Stimulated activated naive CD8-positive, alpha-beta T cell treated with anti-CD3 and anti-CD28 coated beads, Interleukin-15, amount 100 ng/mL, for 72 hours (primary cell): ENCODE measurements at regions not wholly inside any gene's neighbourhood (a gene's known extent, or its start where the extent isn't known, plus 50 kb on each side); places are given as distances from the start of the nearest gene placed in this dataset.

Source experiments
- ATAC-seq: fragments of 150-1000 bp; cut with Tn5 transposase; 2 replicates; pipeline ENCODE4 v1.10.0; 2021; ENCODE audit warnings: mild to moderate bottlenecking, moderate library complexity
- DNase-seq, 2 donors: peaks; one replicate each; pipeline ENCODE4 v3.0.0; 2021 to 2022
- H3K27ac Mint-ChIP-seq, 2 donors: one replicate each; pipeline ENCODE4 v1.8.0; 2022; ENCODE audit warnings: mild to moderate bottlenecking in 2 of 2, mixed read lengths in 2 of 2, moderate library complexity in 2 of 2
- H3K27me3 Mint-ChIP-seq: one replicate; pipeline ENCODE4 v1.8.0; 2022; ENCODE audit warnings: mixed read lengths
- H3K4me1 Mint-ChIP-seq: one replicate; pipeline ENCODE4 v1.8.0; 2022; ENCODE audit warnings: mild to moderate bottlenecking, mixed read lengths
- H3K4me3 Mint-ChIP-seq, 2 donors: one replicate each; pipeline ENCODE4 v1.8.0; 2022; ENCODE audit warnings: mild to moderate bottlenecking in 2 of 2, mixed read lengths in 2 of 2, moderate library complexity in 1 of 2
- H3K9me3 Mint-ChIP-seq, 2 donors: one replicate each; pipeline ENCODE4 v1.8.0; 2022; ENCODE audit warnings: mixed read lengths in 2 of 2

DNA sequence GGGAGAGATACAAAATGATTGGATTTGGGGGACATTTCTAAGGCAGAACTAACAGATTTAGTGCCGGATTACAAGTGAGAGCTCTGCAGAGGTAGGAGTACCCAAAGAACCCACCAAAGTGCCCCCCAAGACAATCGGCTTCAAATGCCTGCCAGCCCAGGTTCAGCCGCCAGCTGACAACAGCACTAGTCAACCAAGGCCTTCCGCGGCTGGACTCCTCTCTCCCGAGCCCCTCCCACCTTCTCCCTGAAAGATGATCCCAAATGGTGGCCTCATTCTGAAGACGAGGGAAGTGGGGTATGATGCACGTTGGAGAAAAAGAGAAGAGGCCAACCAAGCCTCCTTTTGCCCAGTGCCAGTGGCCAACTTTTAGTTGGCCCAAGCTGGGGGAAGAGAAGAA lies 210.4 kb upstream of the SLC30A5 start:
- peaks cover 32% of the 10 kb centered on the region for H3K4me1 Mint-ChIP-seq
- DNase-seq (no peak), ATAC-seq (no peak)
- no peaks in the 10 kb centered on the region for H3K9me3 Mint-ChIP-seq
- H3K27me3 Mint-ChIP-seq = no peaks in the 10 kb centered on the region
- H3K27ac Mint-ChIP-seq = no peak overlapping the region
- H3K4me3 Mint-ChIP-seq = no peak overlapping the region

DNA sequence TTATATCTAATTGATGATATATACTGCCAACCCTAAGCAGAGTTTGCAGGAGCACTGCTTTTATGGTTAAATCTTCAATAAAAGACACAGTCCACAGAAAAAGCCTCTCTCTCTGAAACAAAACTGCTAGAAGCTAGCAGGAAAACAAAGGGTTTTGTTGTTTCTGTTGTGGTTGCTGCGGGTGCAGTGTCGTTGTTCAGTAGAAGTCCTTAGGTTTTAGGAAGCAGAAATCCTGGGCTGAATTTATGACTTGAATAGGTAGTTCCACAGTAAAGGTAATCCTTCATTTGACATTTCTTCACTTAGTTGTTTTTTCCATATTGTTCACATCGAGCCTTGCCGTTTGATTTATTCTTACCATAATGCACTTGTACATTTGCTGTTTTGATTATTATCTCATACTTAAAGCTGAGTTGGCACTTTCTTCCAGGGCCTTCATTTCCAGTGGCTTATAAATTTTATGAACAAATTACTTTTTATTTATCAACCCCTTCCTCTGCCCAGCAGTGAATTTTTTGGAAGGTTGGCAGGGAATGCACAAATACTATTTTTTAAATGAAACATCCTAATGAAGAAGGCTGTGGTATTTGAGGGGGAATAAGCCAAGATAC lies 209.6 kb upstream of the SLC30A5 start:
- H3K27ac Mint-ChIP-seq = no peak overlapping the region
- DNase-seq (no peak), ATAC-seq (no peak)
- H3K4me1 Mint-ChIP-seq = peaks cover 32% of the 10 kb centered on the region
- H3K4me3 Mint-ChIP-seq = no peak overlapping the region
- no peaks in the 10 kb centered on the region for H3K27me3 Mint-ChIP-seq
- H3K9me3 Mint-ChIP-seq = no peaks in the 10 kb centered on the region

DNA sequence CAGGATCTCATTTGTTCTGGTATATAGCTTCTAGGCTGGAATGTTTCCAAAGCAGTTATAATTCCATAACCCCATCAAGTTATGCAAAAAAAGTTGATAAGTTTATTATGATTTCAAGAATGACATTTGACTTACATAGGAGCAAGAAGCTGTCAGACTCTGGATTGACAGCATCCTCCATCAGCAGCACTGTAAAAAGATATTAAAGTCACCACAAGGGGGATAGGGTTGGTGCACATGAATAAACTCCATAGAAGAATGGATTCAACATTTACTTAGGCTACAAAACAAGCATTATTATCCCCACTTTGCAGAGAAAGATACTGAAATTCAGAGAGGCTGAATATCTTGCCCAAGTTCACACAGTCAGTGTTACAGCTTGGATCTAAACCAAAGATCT lies 208.9 kb upstream of the SLC30A5 start:
- no peaks in the 10 kb centered on the region for H3K9me3 Mint-ChIP-seq
- ATAC-seq (no peak), DNase-seq (no peak)
- no peak overlapping the region for H3K27ac Mint-ChIP-seq
- H3K27me3 Mint-ChIP-seq = no peaks in the 10 kb centered on the region
- H3K4me1 Mint-ChIP-seq = peaks cover 32% of the 10 kb centered on the region
- no peak overlapping the region for H3K4me3 Mint-ChIP-seq

DNA sequence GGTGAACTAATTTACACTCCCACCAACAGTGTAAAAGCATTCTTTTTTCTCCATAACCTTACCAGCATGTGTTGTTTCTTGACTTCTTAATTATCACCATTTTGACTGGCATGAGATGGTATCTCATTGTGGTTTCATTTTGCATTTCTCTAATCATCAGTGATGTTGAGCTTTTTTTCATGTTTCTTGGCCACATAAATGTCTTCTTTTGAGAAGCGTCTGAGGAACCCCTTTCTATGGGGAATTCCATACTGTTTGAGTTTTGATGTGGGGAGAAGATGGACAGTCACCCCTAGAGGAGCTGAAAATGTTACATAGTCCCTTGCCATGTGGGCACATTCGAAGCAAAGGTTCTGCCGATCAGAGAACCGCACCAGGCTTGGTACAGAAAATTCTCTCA lies 207.0 kb upstream of the SLC30A5 start:
- Mint-ChIP-seq H3K4me3 (no peak overlapping the region), H3K27ac (no peak overlapping the region), H3K27me3 (no peaks in the 10 kb centered on the region), H3K4me1 (peaks cover 42% of the 10 kb centered on the region), H3K9me3 (no peaks in the 10 kb centered on the region)
- ATAC-seq = no peak
- no peak for DNase-seq

DNA sequence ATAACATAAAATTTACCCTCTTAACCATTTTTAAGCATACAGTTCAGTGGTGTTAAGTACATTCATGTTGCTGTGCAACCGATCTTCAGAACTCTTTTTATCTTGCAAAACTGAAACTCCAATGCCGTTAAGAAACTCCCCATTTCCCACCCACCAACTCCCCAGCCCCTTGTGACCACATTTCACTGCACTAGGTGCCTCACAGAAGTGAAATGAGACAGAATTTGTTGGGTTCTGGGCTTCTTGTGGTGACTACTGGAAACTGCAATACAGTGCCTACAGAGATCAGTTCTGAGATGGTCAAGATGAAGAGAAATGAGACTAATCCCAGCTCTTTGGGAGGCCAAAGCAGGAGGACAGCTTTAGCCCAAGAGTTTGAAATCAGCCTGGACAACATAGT lies 202.1 kb upstream of the SLC30A5 start:
- Mint-ChIP-seq H3K4me1 (peaks cover 50% of the 10 kb centered on the region), H3K27me3 (no peaks in the 10 kb centered on the region), H3K4me3 (no peak overlapping the region), H3K9me3 (peaks cover 0 to 7% of the 10 kb centered on the region in 2 donors), H3K27ac (no peak overlapping the region)
- DNase-seq (peak; percentile 52 to 68), ATAC-seq (peak; percentile 99)

DNA sequence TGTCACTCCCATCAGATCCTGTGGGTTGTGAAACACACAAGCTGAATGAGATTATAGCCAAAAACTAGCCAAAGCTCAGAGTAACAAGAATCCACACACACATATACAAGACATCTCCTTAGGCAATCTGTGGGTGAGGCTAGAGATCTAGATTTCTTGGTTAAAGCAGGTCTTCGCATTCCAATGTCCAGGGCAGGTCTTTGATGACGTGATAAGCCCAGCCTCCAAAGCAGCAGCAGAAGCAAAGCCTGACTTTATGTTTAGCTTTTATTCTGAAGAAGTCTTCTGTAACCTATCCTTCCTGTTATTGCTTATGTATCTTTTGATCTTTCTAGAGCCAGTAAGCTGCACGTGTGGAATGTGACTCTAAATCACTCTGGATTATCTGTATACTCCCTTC lies 199.1 kb upstream of the SLC30A5 start:
- peaks cover 0 to 7% of the 10 kb centered on the region in 2 donors for H3K9me3 Mint-ChIP-seq
- no peaks in the 10 kb centered on the region for H3K27me3 Mint-ChIP-seq
- H3K4me3 Mint-ChIP-seq = no peak overlapping the region
- DNase-seq = no peak
- H3K27ac Mint-ChIP-seq = peak overlapping the region in 1 of 2 donors; percentile 70
- no peak for ATAC-seq
- peaks cover 46% of the 10 kb centered on the region for H3K4me1 Mint-ChIP-seq

DNA sequence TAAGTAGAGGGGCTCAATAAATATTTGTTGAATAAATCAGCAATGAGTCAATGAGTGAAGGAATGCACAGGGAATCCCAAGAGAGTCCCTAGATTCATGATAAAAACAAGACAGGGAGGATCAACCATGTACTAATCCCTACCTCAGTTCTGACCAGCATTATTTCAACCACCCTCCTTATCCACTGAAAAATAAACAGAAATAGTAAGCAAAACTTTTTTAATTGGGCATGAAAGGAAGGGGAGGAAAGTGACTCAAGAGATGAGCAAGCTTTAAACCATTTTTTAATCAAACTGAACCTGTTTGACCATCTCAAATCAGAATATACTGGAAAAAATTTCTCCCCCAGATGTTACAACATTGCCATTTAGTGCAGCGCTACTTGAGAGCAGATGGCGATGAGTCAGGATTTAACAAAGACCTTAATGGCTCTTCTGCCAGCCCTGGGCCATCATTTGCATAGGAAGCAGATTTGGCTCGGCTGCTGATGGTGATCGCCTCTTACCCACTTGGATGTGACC lies 194.8 kb upstream of the SLC30A5 start:
- no peak for DNase-seq
- H3K27ac Mint-ChIP-seq = no peak overlapping the region

DNA sequence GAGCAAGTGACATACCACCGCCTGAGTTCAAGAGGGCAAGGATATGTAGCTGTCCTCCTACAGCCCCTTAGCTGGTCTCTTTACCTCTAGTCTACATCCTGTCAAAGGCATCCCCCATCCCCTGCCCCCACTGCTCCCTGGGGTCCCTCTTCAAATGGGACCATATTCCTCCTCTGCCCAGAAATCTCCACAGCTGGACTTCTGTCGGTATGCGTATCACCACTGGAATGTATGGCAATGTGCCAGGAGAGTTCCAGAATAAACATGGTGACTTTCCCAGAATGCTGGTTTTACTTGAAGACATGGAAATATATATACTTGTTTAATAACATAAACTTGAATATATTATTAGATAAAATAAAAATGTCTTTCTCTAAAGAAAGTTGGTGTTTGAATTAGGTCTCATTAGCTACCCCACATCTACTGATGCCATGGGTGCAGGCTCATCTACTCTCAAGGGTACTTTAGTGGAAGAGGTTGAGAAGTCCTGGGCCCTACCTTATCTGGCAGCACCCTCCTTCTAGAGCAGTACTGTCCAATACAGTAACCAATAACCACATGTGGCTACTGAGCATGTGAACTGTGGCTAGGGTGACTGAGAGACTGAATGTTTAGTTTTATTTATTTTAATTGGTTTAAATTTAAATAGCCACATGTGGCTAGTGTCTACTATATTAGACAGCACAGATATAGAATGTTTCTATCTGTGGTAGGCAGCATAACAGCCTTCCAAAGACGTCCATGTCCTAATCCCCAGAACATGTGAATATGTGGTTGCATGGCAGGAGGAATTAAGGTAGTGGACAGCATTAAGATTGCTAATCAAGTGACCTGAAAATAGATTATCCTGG lies 181.7 kb upstream of the SLC30A5 start:
- DNase-seq (no peak), ATAC-seq (no peak)
- no peak overlapping the region for H3K4me3 Mint-ChIP-seq
- H3K4me1 Mint-ChIP-seq = no peaks in the 10 kb centered on the region
- H3K27ac Mint-ChIP-seq = no peak overlapping the region
- no peaks in the 10 kb centered on the region for H3K27me3 Mint-ChIP-seq
- no peaks in the 10 kb centered on the region for H3K9me3 Mint-ChIP-seq

More for the DNA sequence above, 194.8 kb upstream of the SLC30A5 start:
- Mint-ChIP-seq H3K4me1 (peaks cover 17% of the 10 kb centered on the region), H3K27me3 (no peaks in the 10 kb centered on the region), H3K9me3 (no peaks in the 10 kb centered on the region), H3K4me3 (no peak overlapping the region)
- ATAC-seq = no peak

DNA sequence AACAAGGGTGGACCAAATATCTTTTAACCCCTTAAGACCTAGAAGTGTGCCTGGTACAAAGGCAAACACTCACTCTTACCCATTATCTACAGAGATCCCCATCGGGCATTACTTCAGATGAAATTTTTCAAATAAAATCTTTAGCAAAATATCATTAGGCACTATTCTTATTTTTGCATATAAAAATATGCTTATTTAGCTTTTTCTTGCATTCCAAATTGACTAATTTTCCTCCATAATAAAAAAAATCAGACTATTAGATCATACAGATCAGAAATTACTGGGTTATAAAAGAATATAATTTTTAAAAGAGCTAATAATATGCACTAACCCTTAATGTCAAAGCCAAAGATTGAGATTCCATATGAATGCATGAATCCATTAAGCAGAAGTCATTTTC lies 178.7 kb upstream of the SLC30A5 start:
- no peak overlapping the region for H3K4me3 Mint-ChIP-seq
- no peak for DNase-seq

DNA sequence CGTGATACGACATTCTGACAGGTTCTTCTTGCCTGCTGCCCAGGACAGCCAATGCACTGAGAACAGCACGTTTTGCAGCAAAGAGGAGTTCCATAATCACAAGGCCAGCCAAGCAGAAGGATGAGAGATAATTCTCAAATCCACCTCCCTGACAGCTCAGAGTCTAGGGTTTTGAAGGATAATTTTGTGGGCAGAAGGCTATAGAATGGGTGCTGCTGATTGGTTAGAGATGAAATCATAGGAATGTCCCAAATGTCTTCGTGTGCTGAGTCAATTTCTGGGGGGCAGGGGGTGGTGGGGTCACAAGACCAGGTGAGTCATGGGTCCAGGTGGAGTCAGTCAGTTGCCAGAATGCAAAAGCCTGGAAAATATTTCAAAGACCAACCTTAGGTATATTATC lies 175.5 kb upstream of the SLC30A5 start:
- DNase-seq = no peak

More for the DNA sequence above, 178.7 kb upstream of the SLC30A5 start:
- H3K4me1 Mint-ChIP-seq = no peaks in the 10 kb centered on the region
- no peaks in the 10 kb centered on the region for H3K27me3 Mint-ChIP-seq
- H3K9me3 Mint-ChIP-seq = no peaks in the 10 kb centered on the region
- no peak for ATAC-seq
- H3K27ac Mint-ChIP-seq = no peak overlapping the region

DNA sequence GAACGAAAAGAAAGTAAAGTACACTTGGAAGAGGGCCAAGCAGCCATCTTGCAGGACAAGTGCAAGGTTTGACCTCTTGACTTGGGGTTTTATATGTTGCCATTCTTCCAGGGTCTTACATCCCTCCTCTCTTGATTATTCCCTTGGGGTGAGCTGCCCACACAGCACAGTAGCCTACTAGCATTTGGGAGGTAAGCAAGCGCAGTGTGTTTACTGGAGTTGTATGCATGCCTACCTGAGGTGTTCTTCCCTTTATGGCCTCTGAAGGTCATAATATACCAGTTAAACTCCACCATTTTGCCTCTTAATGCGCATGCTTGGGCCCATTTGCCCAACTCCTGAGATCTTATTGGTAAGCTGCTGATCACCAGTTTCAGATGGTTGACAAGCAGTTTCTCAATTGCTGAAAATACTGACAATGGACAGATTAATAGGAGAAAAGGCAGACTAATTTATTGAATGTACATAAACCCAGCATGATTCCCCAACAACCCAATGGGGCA lies 173.8 kb upstream of the SLC30A5 start:
- Mint-ChIP-seq H3K27ac (no peak overlapping the region), H3K4me3 (no peak overlapping the region), H3K27me3 (no peaks in the 10 kb centered on the region), H3K9me3 (no peaks in the 10 kb centered on the region), H3K4me1 (no peaks in the 10 kb centered on the region)
- no peak for ATAC-seq
- no peak for DNase-seq

More for the DNA sequence above, 175.5 kb upstream of the SLC30A5 start:
- Mint-ChIP-seq H3K4me3 (no peak overlapping the region), H3K27ac (no peak overlapping the region), H3K9me3 (no peaks in the 10 kb centered on the region), H3K27me3 (no peaks in the 10 kb centered on the region), H3K4me1 (no peaks in the 10 kb centered on the region)
- ATAC-seq = no peak

DNA sequence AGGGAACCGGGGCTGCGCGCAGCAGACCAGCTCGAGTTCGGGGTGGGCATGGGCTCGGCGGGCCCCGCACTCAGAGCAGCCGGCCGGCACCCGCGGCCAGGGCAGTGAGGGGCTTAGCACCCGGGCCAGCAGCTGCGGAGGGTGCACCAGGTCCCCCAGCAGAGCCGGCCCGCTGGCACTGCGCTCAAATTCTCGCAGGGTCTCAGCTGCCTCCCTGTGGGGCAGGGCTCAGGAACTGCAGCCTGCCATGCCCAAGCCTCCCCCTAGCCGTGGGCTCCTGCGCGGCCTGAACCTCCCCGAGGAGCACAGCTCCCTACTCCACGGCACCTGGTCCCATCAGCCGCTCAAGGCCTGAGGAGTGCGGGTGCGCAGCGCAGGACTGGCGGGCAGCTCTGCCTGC lies 172.9 kb upstream of the SLC30A5 start:
- Mint-ChIP-seq H3K4me1 (no peaks in the 10 kb centered on the region), H3K9me3 (no peaks in the 10 kb centered on the region), H3K27me3 (no peaks in the 10 kb centered on the region), H3K27ac (no peak overlapping the region), H3K4me3 (no peak overlapping the region)
- ATAC-seq = no peak
- DNase-seq = no peak

DNA sequence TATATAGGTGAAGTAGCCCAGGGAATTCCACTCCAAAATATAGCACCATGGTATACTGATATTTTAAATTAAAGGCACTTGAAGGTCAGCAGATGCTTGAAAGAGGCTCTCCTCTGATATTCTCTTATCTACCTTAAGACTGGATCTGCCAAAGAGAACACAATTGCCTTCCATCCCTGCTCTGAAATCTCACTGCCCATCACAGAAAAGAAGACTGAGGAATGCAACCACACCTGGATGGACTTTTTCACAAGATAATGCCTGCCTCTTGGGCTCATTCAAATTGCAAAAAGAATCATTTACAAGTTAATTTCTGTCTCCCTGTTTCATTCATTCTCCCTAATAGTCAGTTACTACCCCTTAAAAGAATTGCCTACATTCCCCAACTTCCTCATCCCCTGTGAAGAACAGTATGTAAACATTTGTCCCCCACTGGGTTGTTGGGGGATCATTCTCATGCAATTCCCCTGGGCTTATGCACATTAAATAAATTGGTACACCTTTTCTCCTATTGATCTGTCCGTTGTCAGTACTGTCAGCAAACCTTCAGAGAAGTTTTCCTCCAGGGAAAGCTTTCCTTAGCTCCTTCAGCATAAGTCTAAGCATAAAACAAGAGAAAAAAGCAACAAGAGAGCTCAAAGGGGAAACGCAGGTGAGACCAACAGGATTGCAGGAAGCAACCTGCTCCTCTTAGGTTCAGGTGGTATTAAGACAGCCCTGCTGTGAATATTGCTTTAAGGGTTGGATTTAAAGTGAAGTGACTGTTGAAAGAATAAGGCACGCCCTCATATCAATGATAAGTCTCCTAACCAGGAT lies 171.4 kb upstream of the SLC30A5 start:
- DNase-seq = no peak
- H3K4me1 Mint-ChIP-seq = no peaks in the 10 kb centered on the region
- H3K9me3 Mint-ChIP-seq = no peaks in the 10 kb centered on the region
- no peaks in the 10 kb centered on the region for H3K27me3 Mint-ChIP-seq
- H3K4me3 Mint-ChIP-seq = no peak overlapping the region
- no peak overlapping the region for H3K27ac Mint-ChIP-seq
- ATAC-seq = no peak

DNA sequence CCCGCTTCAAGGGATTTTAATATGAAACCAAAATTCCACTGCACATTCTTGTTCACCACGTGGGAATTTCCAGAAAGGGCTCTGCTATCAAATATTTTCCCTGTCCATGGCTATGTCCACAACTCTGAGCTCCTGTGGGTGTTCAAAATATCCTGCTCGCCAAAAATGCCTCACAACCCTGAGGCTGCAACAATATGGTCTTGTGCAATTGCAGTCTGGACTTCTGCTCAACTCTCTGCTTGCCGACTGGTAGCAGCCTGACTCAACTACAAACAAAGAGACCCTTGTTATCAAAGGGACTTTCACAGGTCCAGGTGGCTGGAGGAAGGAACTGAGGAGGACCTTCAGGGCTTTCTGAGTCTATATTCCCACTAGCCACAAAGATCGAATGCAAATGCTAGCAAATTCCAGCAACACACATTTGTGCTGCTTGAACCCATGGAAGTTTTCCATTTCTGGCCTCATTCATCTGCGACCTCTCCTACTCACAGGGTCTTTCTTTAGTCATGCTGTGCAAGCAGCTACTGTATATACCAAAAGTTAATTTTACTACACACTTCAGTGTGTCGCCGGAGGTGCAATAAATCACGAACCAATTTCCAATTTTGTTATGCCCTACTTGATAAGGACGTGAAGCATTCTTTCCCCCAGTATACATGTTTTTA lies 169.2 kb upstream of the SLC30A5 start:
- Mint-ChIP-seq H3K9me3 (no peaks in the 10 kb centered on the region), H3K27me3 (no peaks in the 10 kb centered on the region), H3K4me3 (no peak overlapping the region), H3K27ac (no peak overlapping the region), H3K4me1 (no peaks in the 10 kb centered on the region)
- DNase-seq (no peak), ATAC-seq (no peak)

DNA sequence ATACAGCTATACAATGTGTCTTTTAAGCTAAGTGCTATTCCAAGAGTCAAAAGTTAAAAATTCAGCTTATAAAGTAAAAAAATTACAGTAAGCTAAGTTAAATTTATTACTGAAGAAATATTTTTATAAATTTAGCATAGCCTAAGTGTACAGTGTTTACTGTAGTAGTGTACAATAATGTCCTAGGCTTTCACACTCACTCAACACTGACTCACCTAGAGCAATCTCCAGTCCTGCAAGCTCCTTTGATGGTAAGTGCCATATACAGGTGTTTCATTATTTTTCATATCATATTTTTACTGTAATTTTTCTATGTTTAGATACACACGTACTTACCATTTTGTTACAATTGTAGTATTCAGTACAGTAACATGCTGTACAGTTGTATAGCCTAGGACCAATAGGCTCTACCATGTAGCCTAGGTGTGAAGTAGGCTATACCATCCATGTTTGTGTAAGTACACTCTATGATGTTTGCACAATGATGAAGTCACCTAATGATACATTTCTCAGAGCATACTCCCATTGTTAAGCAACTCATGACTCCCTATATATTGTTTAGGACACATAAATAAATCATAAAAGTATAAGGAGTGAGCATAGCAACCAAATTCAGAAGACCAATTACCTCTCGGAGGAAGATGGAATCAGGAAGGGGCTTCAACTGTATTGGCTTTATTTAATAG lies 165.1 kb upstream of the SLC30A5 start:
- H3K9me3 Mint-ChIP-seq = peaks cover 6 to 29% of the 10 kb centered on the region in 2 donors

More for the DNA sequence above, 165.1 kb upstream of the SLC30A5 start:
- DNase-seq (no peak), ATAC-seq (no peak)
- Mint-ChIP-seq H3K4me1 (no peaks in the 10 kb centered on the region), H3K27me3 (no peaks in the 10 kb centered on the region), H3K4me3 (no peak overlapping the region), H3K27ac (no peak overlapping the region)
